PC-3 (cell line): ENCODE measurements at regions not wholly inside any gene's neighbourhood (a gene's known extent, or its start where the extent isn't known, plus 50 kb on each side); places are given as distances from the start of the nearest gene placed in this dataset.

Experiments
- ATAC-seq: fragments of 200-7000 bp; cut with Tn5 transposase; 2 replicates; pipeline ENCODE4 v1.9.1; 2020; ENCODE audit warnings: mild to moderate bottlenecking, moderate library complexity
- BruUV-seq: library from RNA; stranded (reverse); fragments of 400-500 nt; replicated peaks from 2 replicates; lab custom pipeline; 2021; lab: Mats Ljungman, UMichigan
- CTCF ChIA-PET: fragments of 300-600 bp; sonication (Branson Sonifier 250); formaldehyde crosslinking; loops from one replicate; lab custom pipeline; 2022; ENCODE audit warnings: antibody characterized with exemption; lab: Charles Lee
- POLR2A ChIA-PET: fragments of 300-600 bp; sonication (Branson Sonifier 250); formaldehyde crosslinking; loops from one replicate; lab custom pipeline; 2022; ENCODE audit warnings: antibody characterized with exemption; ENCODE audit not compliant: unreplicated experiment; lab: Charles Lee
- DNase-seq: peaks from one replicate; pipeline ENCODE4 v3.0.0-alpha.2; 2015
- H2AFZ ChIP-seq: fragments of 300-600 bp; sonication (generic); 2 replicates; pipeline ENCODE4 v1.6.0; 2016; ENCODE audit warnings: antibody characterized with exemption, low read length
- H3F3A ChIP-seq: fragments of 300-600 bp; sonication (generic); one replicate; pipeline ENCODE4 v1.6.0; 2017; ENCODE audit warnings: antibody characterized with exemption, low read length, control low read depth, mild to moderate bottlenecking; ENCODE audit not compliant: unreplicated experiment
- H3K27ac ChIP-seq: fragments of 300-600 bp; sonication (generic); 2 replicates; pipeline ENCODE4 v1.5.1; 2016; ENCODE audit warnings: mild to moderate bottlenecking, low read length
- H3K27me3 ChIP-seq: fragments of 300-600 bp; sonication (generic); 2 replicates; pipeline ENCODE4 v1.6.1; 2016; ENCODE audit warnings: low read length, mixed read lengths
- H3K36me3 ChIP-seq: fragments of 300-600 bp; sonication (generic); 2 replicates; pipeline ENCODE4 v1.6.1; 2016; ENCODE audit warnings: low read depth, mixed run types, low read length, mixed read lengths
- H3K4me1 ChIP-seq: fragments of 300-600 bp; sonication (generic); 2 replicates; pipeline ENCODE4 v1.5.1; 2016; ENCODE audit warnings: low read length; ENCODE audit not compliant: insufficient read depth
- H3K4me2 ChIP-seq: fragments of 300-600 bp; sonication (generic); 2 replicates; pipeline ENCODE4 v1.6.0; 2016; ENCODE audit warnings: low read length
- H3K4me3 ChIP-seq: fragments of 300-600 bp; sonication (generic); 2 replicates; pipeline ENCODE4 v1.5.1; 2016; ENCODE audit warnings: mild to moderate bottlenecking, low read length, mixed read lengths
- H3K79me2 ChIP-seq: fragments of 300-600 bp; sonication (generic); 2 replicates; pipeline ENCODE4 v1.6.1; 2017; ENCODE audit warnings: low read length, mixed read lengths
- H3K9ac ChIP-seq: fragments of 300-600 bp; sonication (generic); 2 replicates; pipeline ENCODE4 v1.6.0; 2016; ENCODE audit warnings: mild to moderate bottlenecking, low read length
- H3K9me2 ChIP-seq: fragments of 300-600 bp; sonication (generic); replicated peaks from 2 replicates; pipeline ENCODE4 v1.6.1; 2016; ENCODE audit warnings: mixed run types, low read length, mixed read lengths
- H3K9me3 ChIP-seq: fragments of 300-600 bp; sonication (generic); 2 replicates; pipeline ENCODE4 v1.6.1; 2016; ENCODE audit warnings: low read length, mixed read lengths
- H4K20me1 ChIP-seq: fragments of 300-600 bp; sonication (generic); 2 replicates; pipeline ENCODE4 v1.6.1; 2016; ENCODE audit warnings: low read length, mixed read lengths
- EZH2 ChIP-seq: fragments of 300-600 bp; sonication (generic); IDR thresholded peaks from one replicate; pipeline ENCODE4 v1.6.1; 2017; ENCODE audit warnings: antibody characterized with exemption, mild to moderate bottlenecking, low read length; ENCODE audit not compliant: unreplicated experiment
- EZH2phosphoT487 ChIP-seq: fragments of 300-600 bp; sonication (generic); IDR thresholded peaks from 2 replicates; pipeline ENCODE4 v1.6.1; 2018; ENCODE audit warnings: mild to moderate bottlenecking, antibody characterized with exemption, low read length, borderline replicate concordance
- intact Hi-C: fragments of 100-400 bp; cut with micrococcal nuclease; formaldehyde crosslinking; loops from 2 replicates; pipeline ENCODE4 v1.9.0; 2023
- TF ChIP-seq, protein P1 (sequence below): fragments of 300-600 bp; sonication (generic); conservative IDR thresholded peaks from 2 replicates; pipeline ENCODE4 v1.5.1; 2017; ENCODE audit warnings: antibody characterized with exemption, low read depth, mild to moderate bottlenecking, low read length

DNA sequence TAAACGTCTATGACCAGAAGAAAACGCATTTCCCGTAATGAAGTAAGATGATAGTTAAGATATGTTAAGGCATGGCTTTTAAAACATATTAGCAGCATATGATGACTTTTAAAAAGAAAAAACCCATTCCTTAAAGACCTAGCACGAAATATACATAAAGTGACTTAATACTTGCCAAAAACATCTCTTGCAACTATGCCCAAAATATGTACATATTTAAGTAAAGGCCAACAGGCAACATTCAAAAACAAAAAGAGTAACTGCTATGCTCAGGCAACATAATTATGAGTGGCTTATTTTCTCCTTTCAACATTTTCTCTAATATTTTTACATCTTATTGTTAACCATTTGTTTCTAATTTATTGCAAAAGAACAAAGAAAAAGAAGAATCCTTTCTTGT lies 60.3 kb upstream of the PAPOLG start:
- no TSS peak for BruUV-seq
- H3K4me3 ChIP-seq: no peak overlapping the region
- no peak for DNase-seq
- no peak for TF ChIP-seq EZH2
- intact Hi-C loops: no loop called here
- no peaks in the 10 kb centered on the region for H3K79me2 ChIP-seq
- no peak overlapping the region for H2AFZ ChIP-seq
- no peak overlapping the region for H3K4me2 ChIP-seq
- no peak for ATAC-seq
- POLR2A ChIA-PET: no interaction called here
- no peaks in the 10 kb centered on the region for H3K9me2 ChIP-seq
- H3K36me3 ChIP-seq: no peaks in the 10 kb centered on the region
- CTCF ChIA-PET: no interaction called here
- peaks cover 24% of the 10 kb centered on the region for H3K27me3 ChIP-seq
- H3K27ac ChIP-seq: no peak overlapping the region
- no peaks in the 10 kb centered on the region for H3F3A ChIP-seq
- H3K9ac ChIP-seq: no peak overlapping the region
- no peaks in the 10 kb centered on the region for H3K9me3 ChIP-seq
- no peaks in the 10 kb centered on the region for H3K4me1 ChIP-seq
- H4K20me1 ChIP-seq: no peaks in the 10 kb centered on the region

DNA sequence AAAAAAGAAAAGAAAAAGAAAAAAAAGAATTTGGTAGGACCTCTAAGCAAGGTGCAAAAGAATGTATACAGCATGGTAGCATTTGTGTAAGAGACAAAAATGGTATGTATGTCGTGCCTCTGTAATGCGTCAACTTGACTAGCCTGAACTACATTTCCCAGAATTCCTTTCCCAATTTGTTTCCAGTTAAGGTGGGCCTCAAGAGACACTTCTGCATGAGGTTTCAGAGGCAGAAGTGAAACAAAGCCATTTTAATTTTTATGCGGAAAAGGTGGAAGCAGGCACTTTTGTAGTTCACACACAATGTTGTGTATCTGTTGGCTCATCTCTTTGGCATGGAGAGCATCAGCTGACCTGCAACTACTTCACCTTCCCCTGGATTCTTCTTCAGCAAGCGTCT lies 56.5 kb upstream of the PAPOLG start:
- intact Hi-C loops: no loop called here
- H3K9me3 ChIP-seq: no peaks in the 10 kb centered on the region
- no peaks in the 10 kb centered on the region for H3K9me2 ChIP-seq
- CTCF ChIA-PET: no interaction called here
- POLR2A ChIA-PET: no interaction called here
- H3K4me1 ChIP-seq: no peaks in the 10 kb centered on the region
- no peak overlapping the region for H3K4me3 ChIP-seq
- H3K36me3 ChIP-seq: no peaks in the 10 kb centered on the region
- H3K27ac ChIP-seq: no peak overlapping the region
- no peak overlapping the region for H3K4me2 ChIP-seq
- H3F3A ChIP-seq: no peaks in the 10 kb centered on the region
- H3K27me3 ChIP-seq: peaks cover 7% of the 10 kb centered on the region; the same call in 1 of the 2 replicates
- no TSS peak for BruUV-seq
- ATAC-seq (no peak), DNase-seq (no peak)
- no peak overlapping the region for H2AFZ ChIP-seq
- TF ChIP-seq, protein P1, sequence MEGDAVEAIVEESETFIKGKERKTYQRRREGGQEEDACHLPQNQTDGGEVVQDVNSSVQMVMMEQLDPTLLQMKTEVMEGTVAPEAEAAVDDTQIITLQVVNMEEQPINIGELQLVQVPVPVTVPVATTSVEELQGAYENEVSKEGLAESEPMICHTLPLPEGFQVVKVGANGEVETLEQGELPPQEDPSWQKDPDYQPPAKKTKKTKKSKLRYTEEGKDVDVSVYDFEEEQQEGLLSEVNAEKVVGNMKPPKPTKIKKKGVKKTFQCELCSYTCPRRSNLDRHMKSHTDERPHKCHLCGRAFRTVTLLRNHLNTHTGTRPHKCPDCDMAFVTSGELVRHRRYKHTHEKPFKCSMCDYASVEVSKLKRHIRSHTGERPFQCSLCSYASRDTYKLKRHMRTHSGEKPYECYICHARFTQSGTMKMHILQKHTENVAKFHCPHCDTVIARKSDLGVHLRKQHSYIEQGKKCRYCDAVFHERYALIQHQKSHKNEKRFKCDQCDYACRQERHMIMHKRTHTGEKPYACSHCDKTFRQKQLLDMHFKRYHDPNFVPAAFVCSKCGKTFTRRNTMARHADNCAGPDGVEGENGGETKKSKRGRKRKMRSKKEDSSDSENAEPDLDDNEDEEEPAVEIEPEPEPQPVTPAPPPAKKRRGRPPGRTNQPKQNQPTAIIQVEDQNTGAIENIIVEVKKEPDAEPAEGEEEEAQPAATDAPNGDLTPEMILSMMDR: no peak
- TF ChIP-seq EZH2: no peak
- TF ChIP-seq EZH2phosphoT487: no peak
- no peak overlapping the region for H3K9ac ChIP-seq
- no peaks in the 10 kb centered on the region for H3K79me2 ChIP-seq
- H4K20me1 ChIP-seq: no peaks in the 10 kb centered on the region

DNA sequence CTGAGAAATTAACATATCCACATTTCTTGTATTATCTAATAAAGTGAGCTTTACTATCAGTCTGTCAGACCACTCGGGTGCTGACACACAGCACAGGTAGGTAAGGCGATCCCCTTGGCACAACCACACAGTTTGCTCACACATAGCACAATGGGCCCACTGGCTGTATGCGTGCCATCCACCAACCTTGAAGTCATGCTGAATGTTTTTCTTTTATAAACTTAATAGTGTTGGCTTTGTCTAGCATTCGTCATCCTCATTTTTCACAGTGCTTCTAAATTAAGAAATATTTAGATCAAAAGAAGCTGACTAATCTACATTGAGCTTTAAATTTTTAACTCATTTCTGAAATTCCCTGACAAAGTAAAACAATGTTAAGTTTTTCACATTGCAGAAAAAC lies 50.0 kb upstream of the PAPOLG start:
- peak; percentile 64 for ATAC-seq
- TF ChIP-seq EZH2: no peak
- TF ChIP-seq EZH2phosphoT487: no peak
- TF ChIP-seq, protein P1: no peak
- no peaks in the 10 kb centered on the region for H3K36me3 ChIP-seq
- H3K4me2 ChIP-seq: no peak overlapping the region
- no peak overlapping the region for H3K9ac ChIP-seq
- no peaks in the 10 kb centered on the region for H4K20me1 ChIP-seq
- H3K4me1 ChIP-seq: no peaks in the 10 kb centered on the region
- no peak overlapping the region for H3K27ac ChIP-seq
- DNase-seq: peak; percentile 47
- H3K9me3 ChIP-seq: no peaks in the 10 kb centered on the region
- intact Hi-C loops: no loop called here
- no peak overlapping the region for H3K4me3 ChIP-seq
- ChIA-PET CTCF (no interaction called here), POLR2A (no interaction called here)
- no peaks in the 10 kb centered on the region for H3F3A ChIP-seq
- no peaks in the 10 kb centered on the region for H3K79me2 ChIP-seq
- H2AFZ ChIP-seq: no peak overlapping the region
- no peaks in the 10 kb centered on the region for H3K27me3 ChIP-seq
- no TSS peak for BruUV-seq
- H3K9me2 ChIP-seq: no peaks in the 10 kb centered on the region
